ENCODE measurements at regions not wholly inside any gene's neighbourhood (a gene's known extent, or its start where the extent isn't known, plus 50 kb on each side); places are given as distances from the start of the nearest gene placed in this dataset.

GRCh38 chr5:179453616-179454015, 96.7 kb upstream of the RUFY1 start:
- no peak overlapping the region for H3K27ac ChIP-seq (ENCODE audit: low read depth in 1 of 2, low read length in 2 of 2)
- H3K4me3 ChIP-seq (replicated peaks in 1 of 3; ENCODE audit: low read depth in 2 of 3, low read length in 3 of 3): no peak overlapping the region
- no peaks in the 10 kb centered on the region for H3K79me2 ChIP-seq (ENCODE audit: insufficient read depth, low read length)
- peaks cover 21 to 58% of the 10 kb centered on the region in 2 donors for H3K9me3 ChIP-seq (replicated peaks in 1 of 2; ENCODE audit: control insufficient read depth in 1 of 2, insufficient read depth in 1 of 2, low read length in 2 of 2)
- H3K4me1 ChIP-seq (ENCODE audit: control insufficient read depth in 1 of 2, insufficient read depth in 2 of 2, low read length in 2 of 2): no peaks in the 10 kb centered on the region
- no peak overlapping the region for H3K9ac ChIP-seq (ENCODE audit: insufficient read depth, low read length, poor library complexity, severe bottlenecking)
- no peak overlapping the region for H2AFZ ChIP-seq (ENCODE audit: insufficient read depth, low read depth, low read length, poor library complexity, severe bottlenecking)
- no peaks in the 10 kb centered on the region for H3K27me3 ChIP-seq (ENCODE audit: control insufficient read depth in 2 of 2, insufficient read depth in 2 of 2, low read length in 2 of 2)
- WGBS (ENCODE audit: insufficient coverage): 81% methylated on average over 7 of the region's 7 CpGs
- no peaks in the 10 kb centered on the region for H4K20me1 ChIP-seq (ENCODE audit: insufficient read depth, low read length)
- H3K27ac Mint-ChIP-seq: no peak overlapping the region
- TF ChIP-seq CTCF (IDR thresholded peaks at IDR 0.05): no peak
- intact Hi-C loops (cut with micrococcal nuclease): no loop called here
- no peaks in the 10 kb centered on the region for H3K4me1 Mint-ChIP-seq
- no peak for DNase-seq
- H3K4me2 ChIP-seq (replicated peaks; ENCODE audit: extremely low read depth, low read length, poor library complexity, severe bottlenecking): no peak overlapping the region
- H3K27me3 Mint-ChIP-seq (ENCODE audit: low read depth in 3 of 3): peaks cover 5 to 8% (median 8%) of the 10 kb centered on the region in 3 donors
- H3K4me3 Mint-ChIP-seq: no peak overlapping the region
- H3K36me3 ChIP-seq (replicated peaks in 1 of 2; ENCODE audit: control insufficient read depth in 1 of 2, insufficient read depth in 2 of 2, low read length in 2 of 2): no peaks in the 10 kb centered on the region
- H3K9me3 Mint-ChIP-seq: peaks cover 38 to 72% (median 61%) of the 10 kb centered on the region in 7 donors
- H3K36me3 Mint-ChIP-seq: no peaks in the 10 kb centered on the region

- no peak overlapping the region for H3K4me2 ChIP-seq (replicated peaks; ENCODE audit: extremely low read depth, low read length, poor library complexity, severe bottlenecking)
- Mint-ChIP-seq H3K36me3 (no peaks in the 10 kb centered on the region), H3K4me3 (no peak overlapping the region), H3K27me3 (ENCODE audit: low read depth in 3 of 3) (peaks cover 4 to 8% (median 8%) of the 10 kb centered on the region in 3 donors), H3K9me3 (peaks cover 36 to 65% (median 58%) of the 10 kb centered on the region in 7 donors), H3K4me1 (no peaks in the 10 kb centered on the region), H3K27ac (no peak overlapping the region)
- no peaks in the 10 kb centered on the region for H3K36me3 ChIP-seq (replicated peaks in 1 of 2; ENCODE audit: control insufficient read depth in 1 of 2, insufficient read depth in 2 of 2, low read length in 2 of 2)
- 93% methylated on average over 20 of the region's 20 CpGs for WGBS (ENCODE audit: insufficient coverage)
- H3K79me2 ChIP-seq (ENCODE audit: insufficient read depth, low read length): no peaks in the 10 kb centered on the region
- no peak for TF ChIP-seq CTCF (IDR thresholded peaks at IDR 0.05)
- no peak overlapping the region for H3K9ac ChIP-seq (ENCODE audit: insufficient read depth, low read length, poor library complexity, severe bottlenecking)
- peaks cover 21 to 58% of the 10 kb centered on the region in 2 donors for H3K9me3 ChIP-seq (replicated peaks in 1 of 2; ENCODE audit: control insufficient read depth in 1 of 2, insufficient read depth in 1 of 2, low read length in 2 of 2)
- no peak overlapping the region for H3K27ac ChIP-seq (ENCODE audit: low read depth in 1 of 2, low read length in 2 of 2)
- no peaks in the 10 kb centered on the region for H3K4me1 ChIP-seq (ENCODE audit: control insufficient read depth in 1 of 2, insufficient read depth in 2 of 2, low read length in 2 of 2)
- no peak overlapping the region for H2AFZ ChIP-seq (ENCODE audit: insufficient read depth, low read depth, low read length, poor library complexity, severe bottlenecking)
- H4K20me1 ChIP-seq (ENCODE audit: insufficient read depth, low read length): no peaks in the 10 kb centered on the region
- H3K27me3 ChIP-seq (ENCODE audit: control insufficient read depth in 2 of 2, insufficient read depth in 2 of 2, low read length in 2 of 2): no peaks in the 10 kb centered on the region
- no peak overlapping the region for H3K4me3 ChIP-seq (replicated peaks in 1 of 3; ENCODE audit: low read depth in 2 of 3, low read length in 3 of 3)
- intact Hi-C loops (cut with micrococcal nuclease): no loop called here
- peak in 1 of 3 donors; percentile 1 for DNase-seq
These were observed 97.8 kb upstream of the RUFY1 start for GRCh38 chr5:179452356-179453230.

All from CD14-positive monocyte (primary cell).